ENCODE measurements at regions not wholly inside any gene's neighbourhood (a gene's known extent, or its start where the extent isn't known, plus 50 kb on each side); places are given as distances from the start of the nearest gene placed in this dataset.

DNA sequence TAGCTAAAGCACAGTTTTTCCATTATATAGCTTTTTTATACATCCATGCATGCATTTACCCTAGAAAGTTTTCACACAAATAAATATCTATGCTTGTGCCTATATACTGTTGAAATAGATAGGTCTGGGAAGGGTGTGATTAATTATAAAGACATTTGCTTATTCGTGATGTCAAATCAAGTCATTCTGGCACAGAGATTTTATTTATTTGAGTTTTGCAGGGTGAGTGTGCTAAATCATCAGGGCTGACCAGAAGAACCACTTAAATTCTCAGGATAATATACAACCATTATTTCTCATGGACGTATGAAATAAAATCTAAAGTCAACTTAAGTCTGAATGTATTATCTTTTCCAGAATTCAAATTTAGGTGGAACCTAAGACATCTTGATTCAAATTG, 295.5 kb downstream of the EPHA4 start:
- TF ChIP-seq, protein P1, sequence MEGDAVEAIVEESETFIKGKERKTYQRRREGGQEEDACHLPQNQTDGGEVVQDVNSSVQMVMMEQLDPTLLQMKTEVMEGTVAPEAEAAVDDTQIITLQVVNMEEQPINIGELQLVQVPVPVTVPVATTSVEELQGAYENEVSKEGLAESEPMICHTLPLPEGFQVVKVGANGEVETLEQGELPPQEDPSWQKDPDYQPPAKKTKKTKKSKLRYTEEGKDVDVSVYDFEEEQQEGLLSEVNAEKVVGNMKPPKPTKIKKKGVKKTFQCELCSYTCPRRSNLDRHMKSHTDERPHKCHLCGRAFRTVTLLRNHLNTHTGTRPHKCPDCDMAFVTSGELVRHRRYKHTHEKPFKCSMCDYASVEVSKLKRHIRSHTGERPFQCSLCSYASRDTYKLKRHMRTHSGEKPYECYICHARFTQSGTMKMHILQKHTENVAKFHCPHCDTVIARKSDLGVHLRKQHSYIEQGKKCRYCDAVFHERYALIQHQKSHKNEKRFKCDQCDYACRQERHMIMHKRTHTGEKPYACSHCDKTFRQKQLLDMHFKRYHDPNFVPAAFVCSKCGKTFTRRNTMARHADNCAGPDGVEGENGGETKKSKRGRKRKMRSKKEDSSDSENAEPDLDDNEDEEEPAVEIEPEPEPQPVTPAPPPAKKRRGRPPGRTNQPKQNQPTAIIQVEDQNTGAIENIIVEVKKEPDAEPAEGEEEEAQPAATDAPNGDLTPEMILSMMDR (IDR thresholded peaks at IDR 0.05; ENCODE audit: insufficient read depth, low read depth, low read length): no peak
- no peak for TF ChIP-seq EZH2 (IDR thresholded peaks at IDR 0.05; ENCODE audit: insufficient read depth, low read length)
